ENCODE measurements at regions not wholly inside any gene's neighbourhood (a gene's known extent, or its start where the extent isn't known, plus 50 kb on each side); places are given as distances from the start of the nearest gene placed in this dataset.
A peak's percentile ranks its signal among the peaks of the same experiment; 100 is the strongest.

GRCh38 chr3:135473449-135473848, 492.1 kb upstream of the PPP2R3A start:
- no peak for DNase-seq (ENCODE audit: low spot score)

GRCh38 chr3:135487261-135487660, 478.3 kb upstream of the PPP2R3A start:
- no peak for DNase-seq (ENCODE audit: low spot score)

GRCh38 chr3:135490219-135490915, 475.2 kb upstream of the PPP2R3A start:
- no peak for DNase-seq (ENCODE audit: low spot score)

GRCh38 chr3:135491491-135492205, 473.9 kb upstream of the PPP2R3A start:
- DNase-seq (ENCODE audit: low spot score), result no peak

GRCh38 chr3:135495891-135496290, 469.6 kb upstream of the PPP2R3A start:
- no peak for DNase-seq (ENCODE audit: low spot score)

DNA sequence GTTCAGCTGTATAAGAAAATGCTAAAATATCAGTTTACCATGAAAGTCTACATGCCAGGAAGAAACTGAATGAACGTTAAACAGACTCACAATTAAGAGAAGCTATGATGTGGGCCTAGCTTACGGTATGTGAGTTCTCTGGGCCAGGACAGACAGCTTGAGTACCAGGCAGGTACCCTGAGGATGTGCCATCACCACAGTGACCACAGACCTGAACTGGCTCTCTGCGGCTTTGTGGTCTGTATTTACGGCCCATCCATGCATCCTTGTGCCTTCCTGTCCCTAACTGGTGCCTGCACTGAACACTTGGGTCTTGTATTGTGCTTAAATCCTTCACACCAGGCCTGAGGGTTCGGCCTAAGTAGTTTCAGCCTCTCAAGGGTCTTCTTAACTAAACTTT, 467.5 kb upstream of the PPP2R3A start:
- no peak for DNase-seq (ENCODE audit: low spot score)

- no peak for DNase-seq (ENCODE audit: low spot score)
These were observed 466.1 kb upstream of the PPP2R3A start for GRCh38 chr3:135499426-135499825.

GRCh38 chr3:135500034-135500433, 465.5 kb upstream of the PPP2R3A start:
- no peak for DNase-seq (ENCODE audit: low spot score)

DNA sequence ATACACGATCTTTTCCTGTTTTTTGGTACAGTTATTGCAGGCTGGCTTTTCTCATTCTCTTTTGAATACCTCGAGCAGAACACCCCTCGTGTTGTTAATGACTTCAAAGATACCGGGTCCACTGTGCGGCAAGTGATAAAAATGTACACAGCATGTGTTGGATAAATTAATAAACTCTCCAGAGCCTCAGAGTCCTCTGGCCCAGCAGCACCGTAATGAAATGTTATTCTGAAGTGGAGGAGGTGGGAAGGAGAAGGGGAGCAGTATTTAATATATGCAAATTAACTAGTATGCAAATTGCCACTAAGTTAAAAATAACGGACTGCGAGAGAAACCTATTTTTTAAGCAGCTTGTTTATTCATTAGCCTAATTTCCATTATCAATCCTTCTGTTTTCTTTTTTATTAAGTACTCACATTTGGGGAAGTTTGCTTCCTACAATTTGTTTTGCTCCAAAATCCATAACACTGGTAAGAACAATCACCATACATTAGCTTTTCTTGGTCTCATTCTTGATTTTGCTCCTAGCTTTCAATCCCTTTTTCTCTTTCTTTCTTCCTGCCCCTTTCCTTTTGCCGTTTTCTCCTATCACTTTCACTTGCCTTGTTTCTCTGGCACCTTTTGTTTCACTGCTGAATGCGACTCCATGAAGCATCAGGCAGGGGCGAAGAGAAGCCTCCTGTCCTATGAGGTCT, 462.3 kb upstream of the PPP2R3A start:
- DNase-seq (ENCODE audit: low spot score), result peak; percentile 52

DNA sequence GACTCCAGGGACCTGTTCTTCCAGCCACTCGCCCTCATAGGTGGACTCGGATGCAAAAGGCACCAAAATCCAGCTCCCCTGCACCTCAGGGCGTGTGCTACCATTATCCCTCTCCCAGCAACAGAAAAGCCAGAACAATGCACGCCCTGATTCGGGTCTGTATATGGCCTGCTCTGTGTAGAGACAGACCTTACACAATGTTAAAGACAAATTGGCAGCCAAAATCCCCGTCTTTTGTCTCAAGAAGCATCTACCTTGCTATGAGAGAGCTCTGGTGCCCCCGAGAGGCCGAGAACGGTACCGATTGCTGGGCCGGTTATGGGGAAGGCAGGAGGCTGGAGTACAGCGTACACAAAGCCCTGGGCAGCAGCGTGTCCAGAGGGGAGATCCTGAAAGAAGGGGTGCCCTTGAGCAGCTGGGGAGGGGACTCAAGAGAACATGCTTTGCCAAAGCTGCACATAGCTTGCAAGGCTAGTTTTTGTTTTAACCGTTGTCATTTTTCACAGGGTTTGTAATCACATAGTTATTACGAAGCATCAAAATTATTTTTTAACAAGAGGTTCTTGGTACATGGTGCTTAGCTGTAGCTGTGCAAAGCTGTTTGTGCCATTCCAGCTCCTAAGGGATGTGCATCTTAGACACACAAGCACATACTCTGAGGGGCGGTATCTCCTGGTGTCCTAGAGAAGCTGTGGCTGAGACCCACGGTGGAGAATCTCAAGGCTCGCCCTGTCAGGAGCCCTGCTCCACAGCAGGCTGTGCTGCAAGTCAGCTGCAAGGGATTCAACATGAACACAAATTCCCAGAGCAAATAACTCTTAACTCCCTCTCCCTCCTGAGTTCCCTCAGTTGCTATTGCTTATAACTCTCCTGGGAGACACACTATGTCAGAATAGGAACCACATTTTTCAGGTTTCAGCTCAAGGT, 461.5 kb upstream of the PPP2R3A start:
- DNase-seq (ENCODE audit: low spot score), result peak; percentile 75

GRCh38 chr3:135513106-135514059, 452.1 kb upstream of the PPP2R3A start:
- no peak for DNase-seq (ENCODE audit: low spot score)

DNA sequence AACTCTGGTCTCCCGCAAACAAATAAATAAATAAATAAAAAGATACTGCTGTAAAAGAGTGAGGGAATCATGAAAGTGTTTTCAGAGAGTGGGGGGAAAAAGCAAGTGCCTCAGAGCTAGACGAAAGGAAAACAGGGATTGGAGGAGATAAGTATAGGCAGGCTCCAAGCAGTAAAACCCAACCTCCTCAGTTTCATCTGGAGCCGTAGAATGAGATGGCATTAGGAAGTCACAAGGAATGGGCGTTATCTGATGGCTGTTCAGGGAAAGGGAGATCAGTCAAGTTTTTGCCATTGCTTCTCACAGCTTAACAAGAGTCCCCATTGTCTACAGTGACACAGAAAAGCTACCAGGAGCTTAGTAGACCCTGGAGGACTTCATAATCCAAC, 451.5 kb upstream of the PPP2R3A start:
- no peak for DNase-seq (ENCODE audit: low spot score)

DNA sequence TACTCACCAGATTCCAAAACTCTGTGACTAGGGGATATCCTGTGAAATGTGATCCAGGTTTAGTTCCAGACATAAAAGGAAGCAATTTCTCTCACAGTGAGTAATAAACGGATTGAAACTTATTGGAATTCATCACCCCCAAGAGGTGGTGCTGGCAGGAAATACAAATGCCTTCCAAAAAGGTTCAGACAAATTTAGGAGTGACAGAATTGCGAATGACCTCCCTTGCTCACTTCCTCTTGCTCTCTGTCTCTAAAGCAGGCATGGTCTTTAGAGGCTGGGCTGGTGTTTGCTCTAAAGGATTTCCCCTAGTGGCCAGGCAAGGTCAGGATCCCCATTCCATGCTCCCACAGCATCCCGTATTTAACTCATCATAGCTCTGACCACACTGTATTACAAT, 449.4 kb upstream of the PPP2R3A start:
- DNase-seq (ENCODE audit: low spot score), result peak; percentile 65

DNA sequence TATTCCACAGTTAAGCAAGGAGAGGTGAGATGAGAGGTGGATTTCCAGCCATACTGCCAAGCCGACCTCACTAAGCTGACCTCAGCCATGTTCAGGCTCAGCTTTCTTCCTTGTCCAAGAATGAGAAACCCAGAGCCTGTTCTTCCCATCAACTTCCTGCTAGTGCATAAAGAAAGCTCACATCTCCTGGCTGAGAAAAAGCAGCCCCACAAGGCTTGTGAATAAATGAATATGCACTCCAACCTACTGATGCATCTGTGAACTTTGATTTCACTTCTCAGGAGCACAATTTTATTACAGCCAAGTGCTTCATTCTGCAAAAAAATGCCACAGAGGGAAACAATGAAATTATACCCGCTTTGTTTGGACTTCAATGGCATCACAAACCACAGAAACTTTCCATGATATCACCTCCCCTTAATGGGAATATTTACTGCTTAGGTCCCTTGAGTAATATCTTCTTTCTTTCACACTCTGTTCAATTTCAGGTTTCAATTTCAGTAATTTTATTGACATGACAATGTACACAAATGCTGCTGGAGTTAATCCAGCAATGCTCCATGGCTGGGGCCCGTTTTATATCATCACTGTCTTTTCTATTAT, 437.0 kb upstream of the PPP2R3A start:
- DNase-seq (ENCODE audit: low spot score), result no peak

DNA sequence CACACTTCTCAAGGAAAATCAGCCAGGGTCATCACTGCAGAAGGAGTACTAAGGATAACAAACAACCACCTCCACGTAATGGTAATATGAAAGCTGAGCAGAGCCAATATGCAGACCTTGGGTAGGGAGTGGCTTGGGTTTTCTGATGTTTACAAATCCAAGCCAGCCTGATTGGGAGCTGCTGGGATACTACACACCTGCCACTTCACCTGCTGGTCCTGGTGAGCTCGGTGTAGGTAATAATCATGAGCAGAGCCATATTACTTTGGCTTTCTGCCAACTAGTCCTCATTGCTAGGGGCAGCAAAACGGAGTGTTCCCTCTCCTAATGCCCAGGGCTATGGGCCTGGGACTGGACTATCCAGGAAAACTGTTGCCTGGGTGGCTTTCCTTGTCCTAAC, 433.5 kb upstream of the PPP2R3A start:
- DNase-seq (ENCODE audit: low spot score), result no peak

- DNase-seq (ENCODE audit: low spot score), result no peak
These were observed 427.4 kb upstream of the PPP2R3A start for GRCh38 chr3:135538123-135538522.

- no peak for DNase-seq (ENCODE audit: low spot score)
These were observed 426.2 kb upstream of the PPP2R3A start for GRCh38 chr3:135539351-135539750.

GRCh38 chr3:135539854-135540253, 425.7 kb upstream of the PPP2R3A start:
- DNase-seq (ENCODE audit: low spot score), result no peak

GRCh38 chr3:135549928-135550494, 415.5 kb upstream of the PPP2R3A start:
- no peak for DNase-seq (ENCODE audit: low spot score)

DNA sequence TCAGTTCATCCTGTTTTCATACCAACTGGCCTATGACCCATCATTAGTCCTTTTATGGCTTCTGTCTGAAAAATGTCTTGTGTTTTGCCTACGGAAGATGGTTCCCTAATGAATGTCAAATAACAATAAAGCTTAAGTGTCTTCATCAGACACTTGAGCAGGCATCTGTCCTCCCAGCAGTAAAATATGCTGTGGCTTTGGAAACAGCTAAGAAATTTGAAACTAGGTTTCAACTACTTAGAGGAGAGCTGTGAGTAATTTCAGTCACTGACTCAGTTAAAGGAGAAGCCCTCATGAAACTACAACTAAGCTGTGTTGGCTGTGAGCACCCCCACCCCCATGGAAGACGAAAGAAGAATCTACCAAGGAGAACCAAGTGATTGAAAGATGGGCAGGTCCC, 409.4 kb upstream of the PPP2R3A start:
- no peak for DNase-seq (ENCODE audit: low spot score)
